Brain pericyte (primary cell): ENCODE measurements at regions not wholly inside any gene's neighbourhood (a gene's known extent, or its start where the extent isn't known, plus 50 kb on each side); places are given as distances from the start of the nearest gene placed in this dataset.
"Not testable (repeated sequence)": the region's sequence is repeated elsewhere in the genome, so short reads cannot be mapped to it uniquely, and the experiment has no call there.

ENCODE experiments used
- DNase-seq: peaks from one replicate; pipeline ENCODE4 v3.0.0-alpha.2; 2012; ENCODE audit warnings: low read depth, low spot score

DNA sequence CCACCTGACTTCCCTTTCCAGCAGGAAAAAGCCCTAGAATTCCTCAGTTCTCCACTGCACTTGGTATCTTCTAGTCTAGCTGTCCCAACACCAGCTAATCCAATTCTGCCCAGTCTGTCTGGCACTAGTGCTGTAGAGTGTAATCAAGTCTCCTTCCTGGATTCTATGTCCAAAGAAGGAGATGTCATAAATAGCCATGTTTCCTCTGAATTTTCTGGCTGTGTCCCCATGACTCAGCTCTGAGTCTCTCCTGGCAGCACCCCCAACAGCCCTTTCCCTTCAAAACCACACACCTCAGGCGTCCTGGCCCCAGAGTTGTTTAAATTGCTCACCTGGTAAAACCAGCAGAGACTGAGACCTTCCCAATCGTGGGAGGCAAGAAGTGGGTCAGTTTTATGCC is 197.2 kb downstream of the GRXCR1 start:
- no peak for DNase-seq

DNA sequence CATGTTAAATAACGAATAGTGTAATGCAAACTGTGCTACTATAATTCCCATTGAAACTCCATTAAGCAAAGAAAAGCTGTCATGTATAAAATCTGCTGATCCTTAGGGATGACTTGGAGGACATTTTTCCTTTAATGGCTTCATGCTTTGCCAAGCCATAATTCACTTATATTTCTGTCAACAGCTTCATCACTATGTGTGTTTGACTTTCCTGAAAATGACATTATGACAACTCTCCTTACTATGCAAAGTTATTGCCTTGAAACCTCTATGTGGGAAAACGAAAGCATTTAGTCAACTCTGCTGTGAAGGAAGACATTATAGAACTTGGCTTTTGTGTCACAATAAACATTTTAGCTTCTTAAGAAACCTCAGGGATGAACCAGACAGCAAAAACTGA is 210.5 kb downstream of the GRXCR1 start:
- DNase-seq, result no peak

DNA sequence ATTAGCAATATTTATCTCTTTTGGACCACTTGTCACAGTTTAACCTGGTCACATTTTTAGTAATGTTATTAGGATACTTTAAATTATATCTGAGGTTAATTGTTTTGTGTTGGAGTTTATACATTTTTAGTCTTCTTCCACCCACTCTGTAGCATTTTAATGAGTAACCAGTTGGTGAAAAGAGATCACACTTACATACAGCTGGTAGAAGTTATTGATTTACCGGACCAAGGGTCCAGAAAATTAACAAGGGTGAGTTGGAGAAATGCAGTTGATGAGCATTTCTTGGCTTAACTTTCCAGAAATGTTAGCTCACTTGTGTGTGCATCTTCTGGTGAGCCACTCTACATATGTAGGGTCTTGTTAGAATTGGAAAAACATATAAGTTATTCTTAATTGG is 219.6 kb downstream of the GRXCR1 start:
- DNase-seq, result no peak

DNA sequence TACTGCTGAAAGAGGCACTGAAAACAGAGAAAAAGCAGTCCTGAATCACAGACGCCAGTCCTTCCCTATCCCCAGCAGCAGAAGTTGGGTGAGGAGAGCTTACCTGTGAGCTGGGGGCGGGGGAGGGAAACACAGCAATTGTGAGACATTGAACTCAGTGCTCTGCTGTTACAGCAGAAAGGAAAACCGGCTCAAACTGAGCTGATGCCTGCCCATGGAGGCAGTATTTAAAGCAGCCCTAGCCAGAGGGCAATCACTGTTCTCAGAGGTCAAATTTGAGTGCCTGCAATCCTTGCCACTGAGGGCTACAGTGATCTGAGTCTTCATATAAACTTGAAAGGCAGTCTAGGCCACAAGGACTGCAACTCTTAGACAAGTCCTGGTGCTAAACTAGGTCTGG is 220.7 kb downstream of the GRXCR1 start:
- no peak for DNase-seq

DNA sequence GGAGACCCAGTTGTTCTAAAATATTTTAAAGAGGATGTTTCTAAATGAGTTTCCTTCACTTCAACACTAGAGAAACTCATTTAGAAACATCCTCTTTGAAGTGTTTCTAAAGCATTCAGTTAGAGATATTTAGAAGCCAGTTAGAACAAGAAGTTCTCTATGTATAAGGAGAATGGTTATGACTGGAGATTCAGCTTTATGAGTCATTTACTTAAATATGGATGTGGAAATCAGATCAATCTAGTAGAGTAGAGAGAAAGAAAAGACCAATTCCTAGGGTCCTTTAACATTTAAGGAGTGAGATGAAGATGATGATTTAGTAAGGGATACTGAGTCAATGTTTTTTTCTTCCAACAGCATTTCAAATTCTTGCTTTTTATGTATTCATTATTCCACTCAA is 234.1 kb downstream of the GRXCR1 start:
- no peak for DNase-seq

DNA sequence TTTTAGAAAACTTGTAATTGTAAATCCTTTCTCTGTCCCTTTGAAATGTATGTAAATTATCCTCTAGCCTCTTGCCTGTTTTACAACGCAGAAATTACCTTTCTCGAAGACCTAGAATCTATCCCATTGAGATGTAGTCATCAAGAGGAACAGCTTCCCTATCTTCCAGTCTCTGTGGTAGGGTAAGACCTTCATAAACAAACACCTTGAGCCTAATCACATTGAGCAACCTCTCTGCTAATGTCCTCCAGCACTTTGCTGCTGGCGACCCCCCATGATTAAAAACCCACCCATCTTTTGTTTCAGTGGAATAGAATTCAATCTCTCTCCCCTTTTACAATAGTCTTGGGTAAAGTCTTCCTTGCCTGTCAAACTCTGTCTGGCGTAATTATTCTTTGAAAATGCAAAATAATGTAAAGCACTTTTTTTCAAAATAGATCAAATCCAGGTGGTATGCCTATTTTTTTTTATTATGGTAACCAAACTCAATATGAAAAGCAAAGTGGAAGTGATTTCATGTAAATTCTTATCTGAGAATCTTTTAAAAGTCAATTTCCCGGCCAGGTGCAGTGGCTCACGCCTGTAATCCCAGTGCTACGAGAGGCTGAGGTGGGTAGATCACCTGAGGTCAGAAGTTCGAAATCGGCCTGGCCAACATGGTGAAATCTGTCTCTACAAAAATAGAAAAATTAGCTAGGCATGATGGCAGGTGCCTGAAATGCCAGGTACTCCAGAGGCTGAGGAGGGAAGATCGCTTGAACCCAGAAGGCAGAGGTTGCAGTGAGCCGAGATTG is 237.9 kb downstream of the GRXCR1 start:
- DNase-seq, result no peak

DNA sequence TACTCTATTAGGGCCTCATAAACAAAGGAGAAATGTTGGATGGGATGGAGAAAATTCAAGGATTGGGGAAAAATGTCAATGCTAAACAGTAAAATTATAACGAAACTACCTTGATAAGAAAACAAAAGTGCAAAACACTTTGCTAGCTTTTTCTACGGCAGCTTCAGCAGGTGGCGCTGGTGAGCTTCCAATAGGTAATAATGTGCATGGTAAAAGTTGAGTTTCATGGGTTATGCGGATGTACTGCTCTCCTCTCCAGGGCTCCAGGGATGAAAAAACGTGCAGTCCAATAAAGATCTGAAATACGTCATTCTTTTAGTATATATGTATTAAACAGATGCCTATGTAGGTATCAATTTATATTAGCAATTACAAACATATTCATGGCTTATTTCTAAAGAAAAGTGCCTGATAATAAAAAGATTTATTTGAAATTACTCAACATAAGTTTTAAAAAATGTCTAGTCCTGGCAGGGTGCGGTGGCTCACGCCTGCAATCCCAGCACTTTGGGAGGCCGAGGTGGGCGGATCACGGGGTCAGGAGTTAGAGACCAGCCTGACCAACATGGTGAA is 239.6 kb downstream of the GRXCR1 start:
- no peak for DNase-seq

DNA sequence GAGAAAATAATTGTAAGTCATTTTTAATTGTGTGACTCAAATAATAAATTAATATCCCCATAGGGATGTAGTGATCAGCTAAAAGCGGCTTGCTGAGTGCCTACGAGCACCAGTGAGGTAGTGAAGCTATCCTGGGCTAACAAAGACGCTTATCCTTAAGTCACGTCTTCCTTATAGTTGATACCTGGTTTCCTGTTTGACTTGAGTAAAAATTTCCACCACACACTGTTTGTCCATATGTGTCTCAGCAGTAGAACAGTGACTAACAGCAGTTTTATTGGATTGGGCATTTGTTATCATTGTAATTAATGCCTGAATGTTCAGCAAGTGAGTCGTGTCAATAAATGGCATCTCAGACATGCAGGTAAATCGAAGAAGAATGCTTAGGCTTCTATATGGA is 241.1 kb downstream of the GRXCR1 start:
- DNase-seq, result no peak

DNA sequence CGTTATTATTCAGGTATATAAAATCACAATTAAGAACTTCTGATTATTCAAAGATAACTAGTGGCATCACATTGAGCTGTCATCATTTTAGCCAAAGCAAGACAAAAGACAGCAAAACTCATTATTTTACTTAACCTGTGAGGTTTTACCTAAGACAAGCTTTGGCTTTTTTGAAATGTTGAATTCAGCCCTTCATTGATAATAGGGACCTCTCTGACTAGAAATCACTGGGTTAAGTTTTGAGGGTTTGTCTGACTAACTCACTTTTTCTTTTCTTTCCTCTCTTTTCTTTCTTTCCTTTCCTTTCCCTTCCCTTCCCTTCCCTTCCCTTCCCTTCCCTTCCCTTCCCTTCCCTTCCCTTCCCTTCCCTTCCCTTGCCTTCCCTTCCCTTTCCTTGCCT is 244.2 kb downstream of the GRXCR1 start:
- no peak for DNase-seq

DNA sequence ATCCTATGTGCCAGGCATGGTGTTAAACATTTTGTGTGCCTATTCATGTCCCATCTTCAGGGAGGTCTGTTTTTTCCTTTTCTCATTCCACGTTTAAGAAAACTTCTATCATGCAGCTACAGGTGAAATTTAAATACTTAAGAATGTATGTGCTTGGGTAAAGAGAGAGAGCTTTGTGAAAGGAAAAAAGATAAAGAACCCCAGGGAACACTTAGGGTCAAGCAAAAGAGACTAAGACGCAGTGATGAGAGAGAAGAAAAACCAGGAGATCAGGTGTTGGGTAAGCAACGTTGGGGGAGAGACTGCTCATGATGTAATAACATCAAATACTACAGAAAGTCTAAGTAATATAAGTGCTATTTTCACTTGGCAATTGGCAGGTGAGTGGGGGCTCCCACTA is 253.7 kb downstream of the GRXCR1 start:
- no peak for DNase-seq

DNA sequence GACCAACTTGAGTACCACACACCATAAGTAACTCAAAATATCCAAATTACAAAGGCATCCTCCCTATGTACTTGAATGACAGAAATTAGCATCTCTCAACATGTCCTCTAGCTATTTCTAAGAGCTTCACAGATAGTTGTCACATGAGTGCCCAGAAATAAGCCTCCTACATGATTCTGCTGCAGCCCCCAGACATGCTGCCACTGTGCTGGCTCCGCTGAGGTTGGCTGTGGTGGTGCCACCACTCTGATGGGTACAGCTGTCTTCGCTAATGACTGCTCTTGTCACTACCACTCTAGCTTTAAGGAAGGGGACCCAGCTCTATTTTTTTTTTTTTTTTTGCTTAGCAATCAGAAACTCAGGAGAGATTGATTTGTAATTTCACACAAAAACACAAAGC is 256.0 kb downstream of the GRXCR1 start:
- no peak for DNase-seq

DNA sequence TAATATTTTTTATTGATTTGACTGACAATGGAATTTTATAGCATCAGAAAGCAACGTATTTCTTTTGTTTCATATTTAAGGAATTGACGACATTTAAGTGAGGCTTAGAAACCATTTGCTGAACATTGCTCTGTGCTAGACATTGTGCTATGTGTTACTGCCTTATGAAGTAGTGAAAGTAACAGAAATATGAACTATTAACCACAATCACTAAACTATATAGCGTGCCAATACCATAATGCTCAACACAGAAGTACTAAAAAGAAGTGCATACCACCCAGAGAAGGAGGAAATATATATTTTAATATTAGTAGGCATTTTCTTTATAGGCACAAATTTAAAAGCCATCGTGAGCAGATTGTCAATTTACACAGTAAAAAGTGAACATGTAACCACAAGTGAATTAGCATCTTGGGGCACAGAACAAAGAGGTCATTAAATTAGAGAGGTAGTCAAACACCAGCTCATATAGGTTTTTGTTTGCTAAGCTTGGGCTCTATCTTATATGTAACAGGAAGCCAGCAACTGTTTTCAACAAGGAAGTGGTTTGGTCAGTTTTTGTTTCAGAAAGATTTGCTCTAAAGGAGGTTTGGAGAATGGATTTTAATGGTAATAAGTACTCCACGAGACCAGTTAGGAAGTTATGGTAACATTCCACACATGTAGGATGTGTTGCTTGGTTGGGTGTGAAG is 270.7 kb downstream of the GRXCR1 start:
- no peak for DNase-seq

DNA sequence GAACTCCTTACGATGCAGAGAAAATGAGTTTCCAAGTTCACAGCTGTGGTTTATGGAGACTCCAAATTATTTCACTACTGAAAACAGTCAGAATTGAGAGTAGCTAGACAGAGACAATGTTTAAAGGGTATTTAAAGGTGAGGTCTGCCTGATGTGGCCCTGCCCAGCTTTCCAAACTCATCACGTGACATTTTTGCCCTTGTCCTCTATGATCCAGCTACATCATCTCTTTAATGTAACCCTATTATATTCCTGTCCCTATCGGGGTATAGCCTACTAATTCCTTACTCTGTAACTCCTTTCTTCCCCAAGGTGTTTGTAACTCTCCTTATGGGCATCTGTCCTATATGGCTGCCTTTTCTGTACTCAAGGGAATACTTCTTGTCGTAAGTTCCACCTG is 297.2 kb downstream of the GRXCR1 start:
- no peak for DNase-seq

DNA sequence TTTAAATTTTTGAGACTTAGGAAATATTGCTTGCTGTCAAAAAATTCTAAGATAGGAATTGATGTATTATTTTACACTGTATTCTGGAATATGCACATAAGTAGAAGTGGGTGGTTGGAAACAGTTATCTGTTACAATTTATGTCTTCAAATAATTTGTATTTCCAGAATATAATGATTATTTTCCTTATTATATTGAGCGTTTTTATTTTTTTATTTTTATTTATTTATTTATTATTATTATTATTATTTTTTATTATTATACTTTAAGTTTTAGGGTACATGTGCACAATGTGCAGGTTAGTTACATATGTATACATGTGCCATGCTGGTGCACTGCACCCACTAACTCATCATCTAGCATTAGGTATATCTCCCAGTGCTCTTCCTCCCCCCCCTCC is 320.1 kb downstream of the GRXCR1 start:
- DNase-seq, result not testable (repeated sequence)

DNA sequence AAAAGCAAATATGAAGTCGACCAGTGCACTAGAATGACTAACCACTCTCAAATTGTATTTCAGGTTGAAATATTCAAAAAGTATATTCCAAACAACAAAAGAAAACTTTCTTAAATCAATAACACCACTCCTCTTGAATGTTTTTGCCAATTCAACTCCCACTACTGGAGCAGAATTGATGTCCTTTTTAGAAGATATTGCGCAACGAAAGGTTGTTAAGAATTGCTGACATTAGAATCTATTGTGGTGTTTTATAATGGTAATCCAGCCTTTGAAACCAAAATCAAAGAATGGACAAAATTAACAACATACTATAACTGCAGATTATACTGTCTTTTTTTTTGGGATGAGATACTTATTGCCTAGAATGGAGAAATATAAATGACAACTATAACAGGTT is 331.3 kb downstream of the GRXCR1 start:
- DNase-seq, result no peak

DNA sequence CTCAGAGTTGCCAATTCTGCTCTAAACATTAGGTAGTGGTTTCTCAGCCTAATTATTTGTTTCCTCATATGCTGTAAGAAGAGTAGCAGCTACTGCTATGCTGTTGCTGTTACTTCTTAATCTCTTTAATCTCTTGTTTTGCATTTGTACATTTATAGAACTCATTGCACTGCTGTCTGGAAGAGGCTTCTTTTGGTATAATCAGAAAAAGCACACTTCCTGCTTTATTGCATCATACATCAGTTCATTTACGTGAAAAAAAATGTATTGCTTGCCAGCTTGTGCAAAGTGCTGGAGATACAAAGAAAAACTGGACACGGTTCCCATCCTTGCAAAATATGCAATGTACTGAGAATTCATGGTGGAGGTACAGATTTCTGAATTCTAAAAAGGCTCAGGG is 332.0 kb downstream of the GRXCR1 start:
- no peak for DNase-seq

DNA sequence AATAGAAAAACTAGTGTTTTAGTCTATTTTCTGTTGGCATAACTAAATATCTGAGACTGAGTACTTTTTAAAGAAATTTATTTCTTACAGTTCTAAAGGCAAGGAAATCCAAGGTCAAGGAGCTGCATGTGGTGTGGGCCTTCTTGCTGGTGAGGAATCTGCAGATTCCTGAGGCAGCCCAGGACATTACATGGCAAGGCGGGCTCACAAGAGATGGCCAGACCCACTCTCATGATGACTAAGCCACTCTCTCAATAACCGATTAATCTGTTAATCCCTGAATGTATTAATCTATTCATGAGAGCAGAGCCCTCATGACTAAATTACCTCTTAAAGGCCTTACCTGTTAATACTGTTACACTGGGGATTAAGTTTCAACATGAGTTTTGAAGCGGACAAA is 340.8 kb downstream of the GRXCR1 start:
- no peak for DNase-seq

DNA sequence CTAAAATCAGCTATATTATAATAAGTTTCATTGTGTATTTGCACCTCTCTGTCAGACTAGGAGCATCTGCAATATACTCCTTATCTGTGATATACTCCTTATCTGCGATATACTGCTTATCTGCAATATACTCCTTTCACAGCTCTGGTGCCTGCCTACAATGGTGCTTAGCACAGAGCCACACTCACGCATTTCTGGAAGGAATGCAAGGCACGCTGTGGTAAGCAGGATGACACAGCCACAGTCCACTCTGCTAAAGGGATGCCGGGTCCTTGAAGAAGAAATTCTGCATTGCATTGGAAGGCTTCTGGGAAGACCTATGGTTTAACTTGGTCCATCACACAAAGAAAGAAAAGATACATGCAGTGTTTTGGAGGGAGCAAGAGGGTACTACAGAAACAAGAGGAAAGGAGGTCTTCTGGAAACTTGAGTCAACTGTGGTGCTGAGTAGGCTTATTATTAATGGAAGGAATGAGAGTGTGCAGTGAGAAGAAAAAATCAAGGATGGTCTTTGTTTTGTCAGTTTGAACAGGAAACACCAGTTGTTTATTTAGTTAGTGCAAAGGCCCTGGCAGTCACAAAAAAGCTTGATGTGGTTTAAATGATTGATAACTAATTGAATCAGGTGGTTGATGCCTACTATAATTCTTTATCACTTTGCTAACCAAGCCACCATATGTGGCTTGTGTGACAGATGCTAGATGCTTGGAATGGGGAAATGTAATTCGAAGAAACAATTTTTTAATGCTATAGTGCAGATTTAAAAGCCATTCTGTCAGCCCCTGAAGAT is 342.3 kb downstream of the GRXCR1 start:
- no peak for DNase-seq

DNA sequence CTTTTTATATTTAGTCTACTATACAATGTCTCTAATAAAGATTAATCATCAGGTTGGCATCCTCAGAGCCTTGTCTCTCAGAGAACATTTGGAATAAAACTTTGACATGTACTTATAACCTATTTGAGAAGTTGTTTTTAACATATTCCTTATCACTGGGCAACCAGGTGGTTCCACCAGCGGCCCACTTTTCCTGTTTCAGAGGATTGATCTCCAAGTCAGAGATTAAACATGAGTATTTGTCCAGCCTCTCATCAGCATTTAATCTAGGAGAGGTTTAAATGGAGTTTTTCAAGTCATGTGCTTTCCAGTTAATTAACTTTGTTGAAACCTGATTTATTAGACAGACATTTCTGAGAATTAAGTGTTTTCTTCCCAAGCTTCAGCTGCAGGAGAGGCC is 345.5 kb downstream of the GRXCR1 start:
- DNase-seq, result no peak

DNA sequence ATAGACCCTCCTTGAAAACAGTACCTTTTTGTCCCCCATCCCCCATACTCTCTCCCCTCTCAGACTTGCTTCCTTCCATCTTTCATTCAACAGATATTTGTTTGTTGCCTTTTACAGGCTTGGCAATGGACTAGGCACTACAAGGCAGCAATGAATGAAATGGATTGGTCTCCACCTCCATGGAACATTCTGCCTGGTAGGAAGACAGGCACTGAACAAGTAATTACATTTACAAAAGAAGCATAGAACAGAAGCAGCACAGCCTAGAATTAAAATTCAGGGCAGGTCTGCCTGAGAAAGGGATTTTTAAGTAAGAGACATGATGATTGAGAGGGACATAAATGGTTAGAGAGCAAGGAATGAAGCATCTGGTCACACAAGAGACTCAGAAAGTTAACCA is 346.1 kb downstream of the GRXCR1 start:
- DNase-seq, result no peak

DNA sequence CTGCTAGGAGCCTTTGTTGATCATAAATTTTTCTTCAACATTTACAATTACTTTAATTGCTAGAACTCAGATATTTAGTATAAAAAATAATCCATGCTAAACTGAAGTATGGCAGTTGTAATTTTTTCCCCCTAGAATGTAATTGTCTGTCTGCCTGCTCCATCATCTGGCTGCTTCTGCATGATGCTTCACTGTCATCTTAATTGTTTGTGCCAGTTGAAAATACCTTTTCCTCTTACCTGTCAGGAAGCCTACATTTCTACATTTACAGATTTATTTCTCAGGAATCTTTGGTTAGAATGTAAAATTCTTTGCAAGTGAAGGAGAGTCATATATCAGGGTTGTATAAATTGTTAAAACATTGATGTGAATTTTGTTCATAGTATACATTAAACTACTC is 348.6 kb downstream of the GRXCR1 start:
- no peak for DNase-seq

DNA sequence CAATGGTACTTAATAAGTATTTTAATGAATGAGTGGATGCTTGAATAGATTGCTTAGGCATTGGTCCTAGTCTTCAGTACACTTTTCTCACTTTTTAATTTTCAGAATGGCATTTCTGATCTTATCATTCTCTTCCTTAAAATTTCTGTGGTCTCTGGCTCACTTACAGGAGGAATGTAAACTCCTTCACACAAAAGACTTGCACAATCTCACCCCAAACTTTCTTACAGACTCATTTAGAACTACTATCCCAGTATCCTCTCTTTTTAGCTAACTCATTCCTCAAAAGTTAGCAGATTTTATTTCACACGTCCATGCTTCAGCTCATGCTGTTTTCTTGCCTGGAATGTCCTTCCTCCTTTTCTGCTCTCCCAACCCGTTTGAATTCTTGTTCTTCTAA is 350.1 kb downstream of the GRXCR1 start:
- DNase-seq, result no peak
